Right forelimb (tissue), 1 donor: ENCODE measurements at regions not wholly inside any gene's neighbourhood (a gene's known extent, or its start where the extent isn't known, plus 50 kb on each side); places are given as distances from the start of the nearest gene placed in this dataset.

Experiments
- DNase-seq: peaks from one replicate; pipeline ENCODE4 v3.0.0-alpha.2; 2018

- no peak for DNase-seq
These were observed 1102.7 kb downstream of the TSN start for GRCh38 chr2:122858075-122858702.

DNA sequence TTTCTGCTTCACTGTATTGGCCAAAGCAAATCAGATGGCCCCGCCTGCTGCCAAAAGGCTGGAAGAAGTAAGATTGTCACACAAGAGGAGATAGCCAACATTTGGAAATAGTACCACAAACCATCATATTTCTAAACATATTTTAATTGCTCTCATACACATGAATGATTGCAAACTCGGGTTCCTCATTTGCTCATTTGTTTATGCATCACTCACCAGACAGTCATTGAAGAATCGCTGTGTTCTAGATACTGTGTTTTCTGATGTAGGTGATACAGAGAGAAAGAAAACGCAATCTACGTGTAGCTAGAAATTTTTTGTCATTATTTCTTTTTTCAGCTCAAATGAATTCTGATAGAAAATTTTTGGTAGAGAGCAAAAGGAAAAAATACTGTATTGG lies 1103.4 kb downstream of the TSN start:
- DNase-seq = no peak

GRCh38 chr2:122859260-122859659 lies 1103.8 kb downstream of the TSN start:
- no peak for DNase-seq

- no peak for DNase-seq
These were observed 1108.1 kb downstream of the TSN start for GRCh38 chr2:122863532-122863931.

DNA sequence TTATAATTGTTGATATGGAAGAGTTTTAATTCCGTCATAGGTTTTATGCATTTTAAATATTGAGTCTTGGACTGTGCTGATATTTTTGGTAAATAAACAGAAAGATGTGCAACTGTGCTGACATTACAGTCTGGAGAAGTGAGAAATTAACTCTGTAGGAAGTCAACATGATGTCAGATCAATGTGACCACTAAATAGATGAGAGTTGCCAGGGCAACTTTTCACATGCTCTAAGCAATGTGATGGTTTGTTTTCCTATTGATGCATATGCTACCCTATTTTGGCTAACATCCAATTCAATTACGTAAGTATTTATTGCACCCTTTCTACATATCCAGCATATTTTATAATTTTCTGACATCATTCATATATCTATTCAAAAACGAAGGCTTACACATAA lies 1109.3 kb downstream of the TSN start:
- DNase-seq = no peak

DNA sequence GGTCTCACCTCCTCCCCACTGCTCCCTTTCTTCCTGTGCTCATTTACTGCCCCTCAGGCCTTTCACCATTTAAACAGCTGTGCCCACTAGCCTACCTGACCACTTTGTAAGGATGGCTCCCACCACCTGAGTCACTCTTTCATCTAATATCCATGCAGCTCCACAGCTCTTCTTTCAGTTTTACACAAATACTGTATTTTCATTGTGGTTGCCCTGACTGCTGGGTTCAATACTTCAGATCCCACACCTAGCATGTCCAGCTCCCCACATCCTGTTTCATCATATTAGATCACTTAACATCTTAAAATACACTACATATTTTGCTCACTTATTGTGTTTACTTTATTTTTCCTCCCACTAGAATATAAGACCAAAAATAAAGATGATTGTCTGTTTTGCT lies 1110.6 kb downstream of the TSN start:
- no peak for DNase-seq

- no peak for DNase-seq
These were observed 1112.5 kb downstream of the TSN start for GRCh38 chr2:122867941-122868340.

DNA sequence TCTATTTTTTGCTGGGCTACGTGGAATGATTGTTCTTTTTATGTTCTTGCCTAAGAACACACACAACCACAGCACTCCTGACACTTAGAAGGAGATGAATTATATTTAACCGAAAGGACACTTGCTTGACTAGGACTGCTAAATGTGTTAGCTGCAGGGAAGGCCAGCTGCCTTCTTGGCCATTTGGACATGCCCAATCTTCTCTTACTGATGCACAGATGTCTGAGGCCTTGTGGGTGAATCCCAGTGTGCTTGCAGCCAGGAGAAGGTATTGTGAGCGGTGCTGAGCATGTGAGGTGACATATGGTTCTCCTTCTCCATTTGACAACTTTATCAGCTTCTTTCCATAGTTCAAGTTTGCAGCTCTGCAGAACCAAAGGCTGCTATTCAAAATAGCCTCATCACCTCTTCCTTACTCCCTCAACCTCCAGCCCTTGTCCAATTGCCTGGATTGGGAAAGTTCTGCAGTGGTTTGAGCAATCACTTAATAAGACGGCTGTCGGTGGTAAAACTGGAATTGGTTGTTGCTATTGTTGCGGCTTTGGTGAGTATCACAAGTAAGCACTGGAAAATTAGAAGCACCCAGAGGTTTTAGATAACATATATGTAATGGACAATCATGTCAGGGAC lies 1113.3 kb downstream of the TSN start:
- no peak for DNase-seq

DNA sequence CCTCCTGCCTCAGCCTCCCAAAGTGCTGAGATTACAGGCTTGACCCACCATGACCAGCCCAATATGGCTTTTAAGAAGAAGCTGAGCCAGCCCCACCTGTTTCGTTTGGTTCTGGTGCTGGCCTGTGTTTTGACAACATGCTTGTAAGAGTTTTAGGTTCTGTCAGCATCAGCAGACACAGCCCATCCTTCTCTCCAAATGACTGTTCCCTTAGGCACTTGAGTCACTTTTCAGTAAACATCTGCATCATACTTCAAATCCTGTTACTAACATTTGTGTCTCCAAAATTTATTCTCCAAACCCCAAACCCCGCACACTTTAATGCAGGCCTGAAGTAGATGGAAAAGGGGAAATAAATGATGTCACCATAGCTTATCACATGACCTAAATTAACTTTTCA lies 1118.5 kb downstream of the TSN start:
- DNase-seq = no peak

DNA sequence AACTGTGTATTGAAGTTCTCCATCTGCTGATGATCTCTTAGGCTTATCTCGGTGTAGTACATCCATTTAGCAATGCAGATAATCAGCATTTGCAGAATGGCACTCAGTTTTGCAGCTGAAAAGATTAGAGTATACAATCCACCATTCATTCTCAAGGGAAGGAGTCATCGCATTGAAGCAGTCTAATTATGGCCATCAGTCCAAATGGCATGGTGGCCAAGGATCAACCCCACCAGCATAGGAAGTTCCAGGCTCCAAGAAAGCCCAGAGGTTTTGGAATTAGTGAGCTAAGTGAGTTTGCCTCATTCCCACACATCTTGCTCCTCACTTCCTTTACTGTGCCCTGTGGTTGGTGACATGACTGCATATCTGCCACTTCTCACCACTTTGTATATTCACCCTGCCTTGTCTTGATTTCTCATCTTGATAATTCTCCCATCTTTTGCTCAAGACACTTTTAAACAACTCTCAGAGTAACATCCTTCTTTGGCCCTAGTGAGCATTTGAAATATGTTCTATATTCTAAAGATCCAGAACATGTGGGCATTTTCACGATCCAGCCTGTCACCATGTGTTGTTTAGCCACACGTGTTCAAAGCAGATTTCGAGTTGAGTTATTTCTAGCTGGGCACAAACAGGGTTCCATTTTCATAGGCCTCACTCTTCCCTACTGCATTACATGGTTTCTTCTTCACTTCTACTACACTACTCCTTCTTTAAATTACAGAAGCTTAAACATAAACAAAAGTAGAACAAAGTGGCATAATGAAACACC lies 1119.8 kb downstream of the TSN start:
- DNase-seq = no peak

GRCh38 chr2:122883849-122884248 lies 1128.4 kb downstream of the TSN start:
- DNase-seq = no peak

DNA sequence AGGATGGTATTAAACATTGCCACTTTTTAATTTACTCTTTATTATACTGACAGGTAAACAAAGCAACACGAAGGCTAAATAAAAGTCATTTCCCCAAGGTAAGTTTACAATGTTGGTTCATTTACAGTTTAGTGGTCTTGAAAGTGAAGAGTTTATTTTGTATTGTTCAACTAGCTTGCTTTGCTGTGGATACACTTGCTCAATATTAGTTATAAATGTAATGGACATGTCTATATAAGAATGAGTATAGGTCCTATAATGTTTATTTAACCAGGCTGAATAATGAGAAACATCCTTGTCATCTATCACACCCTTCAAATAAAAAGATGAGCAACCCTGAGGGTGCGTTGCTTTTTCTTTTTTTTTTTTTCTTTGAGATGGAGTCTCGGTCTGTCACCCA lies 1129.4 kb downstream of the TSN start:
- no peak for DNase-seq

- DNase-seq = no peak
These were observed 1130.0 kb downstream of the TSN start for GRCh38 chr2:122885436-122885835.

DNA sequence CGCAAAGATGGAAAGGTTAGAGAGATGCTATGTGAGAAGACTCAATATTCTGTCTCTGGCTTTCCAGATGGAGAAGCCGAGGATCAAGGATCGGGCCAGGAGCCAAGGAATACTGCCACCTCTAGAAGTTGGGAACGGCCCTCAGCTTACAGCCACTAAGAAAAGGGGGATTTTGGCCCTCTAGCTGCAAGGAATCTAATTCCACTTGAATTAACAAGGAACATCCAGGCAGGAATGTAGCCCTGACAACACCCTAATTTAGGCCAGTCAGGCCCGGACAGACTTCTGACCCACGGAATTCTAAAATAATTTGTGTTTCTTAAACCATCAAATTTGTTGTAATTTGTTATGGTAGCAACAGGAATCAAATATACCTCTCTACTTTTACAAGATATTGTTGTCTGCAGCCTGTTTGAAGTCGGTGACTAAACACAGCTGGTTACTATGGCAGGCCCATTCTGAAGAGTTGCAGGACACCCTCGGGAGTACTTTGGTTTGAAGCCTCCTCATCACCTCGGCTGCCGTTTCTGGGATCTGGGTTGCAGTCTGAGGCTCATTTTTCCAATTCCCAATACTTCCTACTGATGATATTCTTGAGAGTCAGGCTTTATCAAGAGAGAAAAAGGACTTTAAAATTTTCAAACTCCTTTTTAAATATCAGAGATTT lies 1131.2 kb downstream of the TSN start:
- no peak for DNase-seq

GRCh38 chr2:122899614-122900013 lies 1125.5 kb upstream of the CNTNAP5 start:
- no peak for DNase-seq

DNA sequence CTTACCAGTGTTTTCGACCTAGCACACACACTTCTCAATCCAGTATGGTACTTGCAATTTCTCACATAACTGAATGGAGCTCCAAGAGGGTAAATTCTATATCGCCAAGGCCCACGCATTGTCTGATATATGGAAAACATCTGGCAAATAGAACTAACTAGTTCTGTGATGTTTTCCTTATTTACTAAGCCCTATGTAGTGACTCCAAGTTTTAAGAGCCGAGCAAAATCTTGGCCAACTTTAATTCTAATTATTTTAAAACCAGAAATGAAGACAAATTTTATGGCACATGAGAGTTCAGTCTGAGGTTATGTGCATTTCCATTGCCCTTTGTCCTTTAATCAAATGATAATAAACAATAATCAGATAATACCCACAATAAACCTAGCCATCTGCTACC lies 1119.7 kb upstream of the CNTNAP5 start:
- DNase-seq = no peak

DNA sequence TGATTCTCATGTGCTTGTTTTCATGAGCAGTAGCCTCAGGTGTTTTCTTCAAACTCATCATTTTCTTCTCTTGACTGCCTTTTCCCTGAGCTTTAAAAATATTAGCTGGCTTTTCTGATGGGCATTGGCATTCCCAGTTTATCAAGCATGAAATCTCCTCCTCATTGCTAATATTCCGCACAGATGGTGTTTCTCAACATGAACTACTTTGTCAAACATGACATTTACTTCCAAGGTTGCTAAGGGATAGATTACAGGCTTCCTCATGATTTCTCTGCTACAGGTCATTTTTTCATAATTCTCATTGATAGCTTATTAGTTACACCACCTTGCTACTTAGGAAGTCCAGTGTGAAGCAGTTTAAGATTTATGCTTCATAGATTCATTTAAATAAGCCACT lies 1116.9 kb upstream of the CNTNAP5 start:
- DNase-seq = no peak

DNA sequence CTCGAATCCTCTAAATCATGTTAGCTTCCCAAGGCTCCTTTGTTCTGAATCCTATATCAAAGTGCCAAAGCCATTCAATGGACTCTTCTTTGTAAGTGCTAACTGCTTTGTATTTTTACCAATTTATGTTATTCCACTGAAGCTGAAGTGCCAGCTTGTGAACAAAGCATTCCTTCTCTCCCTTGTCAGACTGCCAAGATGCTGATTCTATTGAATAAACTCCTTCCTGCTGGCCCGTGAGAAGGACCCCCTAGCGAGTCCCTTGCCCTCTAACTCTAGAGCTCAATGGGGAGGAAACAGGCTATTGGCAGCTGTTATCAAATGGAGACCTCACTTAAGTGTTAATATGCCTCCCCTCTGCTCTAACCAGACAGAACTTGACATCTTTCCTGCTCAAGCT lies 1097.9 kb upstream of the CNTNAP5 start:
- no peak for DNase-seq

DNA sequence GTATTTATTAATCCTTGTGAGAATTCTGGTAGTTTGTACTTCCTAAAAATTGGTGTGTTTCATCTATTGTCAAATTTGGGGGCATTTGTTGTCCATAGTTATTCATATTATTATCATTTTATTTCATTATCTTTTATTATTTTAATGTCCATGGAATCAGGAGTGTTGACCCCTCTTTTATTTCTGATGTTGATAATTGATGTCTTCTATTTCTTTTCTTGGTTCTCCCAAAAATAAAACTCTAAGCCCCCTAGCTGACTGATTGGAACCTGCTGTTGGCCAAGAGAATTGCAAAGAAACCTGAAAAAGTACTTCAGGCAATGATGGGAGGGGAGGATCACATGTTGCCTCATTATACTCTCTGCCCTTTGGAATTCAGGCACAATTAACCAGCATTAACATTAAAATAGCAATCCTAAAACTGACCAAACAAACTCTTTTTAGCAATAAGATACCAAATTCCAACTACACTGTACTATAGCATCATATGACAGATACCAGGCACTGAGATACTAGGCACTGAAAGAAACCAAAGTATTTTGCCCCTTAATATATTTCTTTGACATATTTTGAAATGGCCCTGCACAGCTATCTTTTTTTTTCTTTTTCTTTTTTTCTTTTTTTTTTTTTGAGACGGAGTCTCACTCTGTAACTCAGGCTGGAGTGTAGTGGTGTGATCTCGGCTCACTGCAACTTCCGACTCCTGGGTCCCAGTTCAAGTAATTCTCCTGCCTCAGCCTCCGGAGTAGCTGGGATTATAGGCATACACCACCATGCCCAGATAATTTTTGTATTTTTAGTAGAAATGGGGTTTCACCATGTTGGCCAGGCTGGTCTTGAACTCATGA lies 1097.2 kb upstream of the CNTNAP5 start:
- no peak for DNase-seq

- DNase-seq = no peak
These were observed 1095.7 kb upstream of the CNTNAP5 start for GRCh38 chr2:122929347-122929746.

DNA sequence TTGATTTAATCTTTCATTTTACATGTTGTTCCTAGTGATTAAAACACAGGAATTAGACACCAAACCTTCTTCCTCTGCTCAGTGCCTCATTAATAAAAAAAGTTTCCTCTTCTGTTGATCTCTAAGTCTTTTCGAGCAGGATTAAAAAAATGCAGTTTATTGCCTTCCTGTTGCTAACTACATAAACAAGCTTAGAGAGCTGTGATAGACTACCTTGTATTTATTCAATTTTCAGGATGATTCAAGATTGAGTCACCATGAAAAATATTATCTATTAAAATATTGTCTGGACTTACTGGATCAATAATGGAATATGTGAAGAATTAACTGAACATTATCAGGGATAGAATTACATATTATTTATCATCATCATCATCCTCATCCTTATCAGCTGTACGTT lies 1089.6 kb upstream of the CNTNAP5 start:
- DNase-seq = no peak

DNA sequence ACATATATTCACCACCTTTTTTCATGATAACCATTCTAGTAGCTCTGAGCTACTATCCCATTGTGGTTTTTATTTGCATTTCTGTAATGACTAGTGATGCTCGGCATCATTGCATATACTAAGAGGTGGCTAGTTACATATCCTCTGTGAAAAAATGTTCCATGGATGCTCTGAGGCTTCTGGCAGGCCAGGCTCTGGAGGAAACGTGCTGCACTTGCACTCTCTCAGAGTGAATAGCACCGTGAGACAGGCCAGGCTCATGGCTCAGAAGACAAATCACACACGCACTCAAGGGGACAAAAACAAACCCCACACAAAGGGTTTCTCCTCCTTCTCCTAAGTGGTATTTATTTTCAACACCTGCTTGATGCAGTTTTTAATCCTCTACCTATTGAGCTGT lies 1085.3 kb upstream of the CNTNAP5 start:
- DNase-seq = no peak

DNA sequence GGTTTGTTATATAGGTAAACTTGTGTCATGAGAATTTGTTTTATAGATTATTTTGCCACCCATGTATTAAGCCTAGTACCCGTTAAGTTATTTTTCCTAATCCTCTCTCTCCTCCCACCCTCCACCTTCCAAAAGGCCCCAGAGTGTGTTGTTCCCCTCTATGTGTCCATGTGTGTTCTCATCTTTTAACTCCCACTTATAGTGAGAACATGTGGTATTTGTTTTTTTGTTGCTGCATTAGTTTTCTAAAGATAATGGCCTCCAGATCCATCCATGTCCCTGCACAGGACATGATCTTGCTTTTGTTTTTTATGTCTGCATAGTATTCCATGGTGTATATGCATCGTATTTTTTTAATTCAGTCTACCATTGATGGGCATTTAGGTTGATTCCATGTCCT lies 1075.6 kb upstream of the CNTNAP5 start:
- DNase-seq = no peak
